Psoas muscle (tissue), 7 donors: ENCODE measurements at regions not wholly inside any gene's neighbourhood (a gene's known extent, or its start where the extent isn't known, plus 50 kb on each side); places are given as distances from the start of the nearest gene placed in this dataset.

ENCODE experiments used
- ATAC-seq, 4 donors: fragments of 200-7000 bp; cut with Tn5 transposase; one replicate each; pipeline ENCODE4 v1.9.1; 2020; ENCODE audit warnings: moderate library complexity in 3 of 4, mild to moderate bottlenecking in 2 of 4
- DNase-seq, 2 donors: peaks; one replicate each; pipeline ENCODE4 v3.0.0-alpha.2; 2020
- H3K27ac ChIP-seq: fragments of 200-600 bp; one replicate; pipeline ENCODE4 v1.8.0; 2022
- H3K27me3 ChIP-seq, 3 donors: fragments of 200-600 bp in 1 of 3; one replicate each; pipeline versions ENCODE4 v1.6.1 to v1.8.0; 2013 to 2022; ENCODE audit warnings: low read length in 2 of 3, mild to moderate bottlenecking in 2 of 3, moderate library complexity in 1 of 3; ENCODE audit not compliant: insufficient read depth in 3 of 3
- H3K36me3 ChIP-seq, 2 donors: fragments of 200-600 bp in 1 of 2; one replicate each; pipeline versions ENCODE4 v1.6.1 to v1.8.0; 2013 to 2022; ENCODE audit warnings: low read depth in 1 of 2, mild to moderate bottlenecking in 1 of 2, moderate library complexity in 1 of 2; ENCODE audit not compliant: insufficient read depth in 1 of 2
- H3K4me1 ChIP-seq: fragments of 200-600 bp; one replicate; pipeline ENCODE4 v1.8.0; 2022
- H3K4me3 ChIP-seq: fragments of 200-600 bp; one replicate; pipeline ENCODE4 v1.8.0; 2022; ENCODE audit warnings: mild to moderate bottlenecking
- H3K9me3 ChIP-seq: fragments of 200-600 bp; one replicate; pipeline ENCODE4 v1.8.0; 2022
- WGBS, 3 donors: extraction: QIAGEN DNeasy Blood & Tissue Kit; methylation state at CpG; one replicate each; pipeline versions ENCODE4 v1.1.6 to v1.1.7; 2013; 5-methylcytosine and 5-hydroxymethylcytosine counted together
- intact Hi-C, 2 donors: fragments of 100-400 bp; cut with DNase I; formaldehyde crosslinking; loops; one replicate each; pipeline versions ENCODE4 v1.11.0 to v1.14.2; 2022
- TF ChIP-seq, protein P1 (sequence below): fragments of 200-600 bp; IDR thresholded peaks from one replicate; pipeline ENCODE4 v1.8.0; 2022; ENCODE audit warnings: antibody characterized with exemption
- donor health status: healthy with polysubstance abuse.
- donor health status: DM: no; HTN: no; CAD: no; lungs with moderate emphysema.
- donor health status: Bipolar disorder and iron deficiency.
- donor health status: healthy.
- donor health status: DM: yes; HTN: yes; CAD: no.
- donor health status: DM: no; HTN: no; CAD: no.
- donor health status: DM: yes; HTN: yes; CAD: no.

GRCh38 chr5:36417221-36417620 is 115.5 kb upstream of the RANBP3L start:
- no peak for ATAC-seq

GRCh38 chr5:36417668-36418067 is 116.0 kb upstream of the RANBP3L start:
- Histone ChIP-seq H3K4me1 (peaks cover 5% of the 10 kb centered on the region), H3K9me3 (no peaks in the 10 kb centered on the region), H3K36me3 (no peaks in the 10 kb centered on the region), H3K27me3 (no peaks in the 10 kb centered on the region), H3K27ac (no peak overlapping the region), H3K4me3 (no peak overlapping the region)
- WGBS, 3 donors: 74 to 81% (median 80%) methylated on average over 4 of the region's 4 CpGs
- intact Hi-C loops: loop anchor here (2.0 to 10.0 kb wide), 2 partner anchors 187 to 279 kb away; partner anchors contain the start of gene SLC1A3 (in 1 of the 2)
- no peak for DNase-seq
- ATAC-seq: no peak
- TF ChIP-seq, protein P1, sequence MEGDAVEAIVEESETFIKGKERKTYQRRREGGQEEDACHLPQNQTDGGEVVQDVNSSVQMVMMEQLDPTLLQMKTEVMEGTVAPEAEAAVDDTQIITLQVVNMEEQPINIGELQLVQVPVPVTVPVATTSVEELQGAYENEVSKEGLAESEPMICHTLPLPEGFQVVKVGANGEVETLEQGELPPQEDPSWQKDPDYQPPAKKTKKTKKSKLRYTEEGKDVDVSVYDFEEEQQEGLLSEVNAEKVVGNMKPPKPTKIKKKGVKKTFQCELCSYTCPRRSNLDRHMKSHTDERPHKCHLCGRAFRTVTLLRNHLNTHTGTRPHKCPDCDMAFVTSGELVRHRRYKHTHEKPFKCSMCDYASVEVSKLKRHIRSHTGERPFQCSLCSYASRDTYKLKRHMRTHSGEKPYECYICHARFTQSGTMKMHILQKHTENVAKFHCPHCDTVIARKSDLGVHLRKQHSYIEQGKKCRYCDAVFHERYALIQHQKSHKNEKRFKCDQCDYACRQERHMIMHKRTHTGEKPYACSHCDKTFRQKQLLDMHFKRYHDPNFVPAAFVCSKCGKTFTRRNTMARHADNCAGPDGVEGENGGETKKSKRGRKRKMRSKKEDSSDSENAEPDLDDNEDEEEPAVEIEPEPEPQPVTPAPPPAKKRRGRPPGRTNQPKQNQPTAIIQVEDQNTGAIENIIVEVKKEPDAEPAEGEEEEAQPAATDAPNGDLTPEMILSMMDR: no peak

More at GRCh38 chr5:36417221-36417620, 115.5 kb upstream of the RANBP3L start:
- Histone ChIP-seq H3K27me3 (no peaks in the 10 kb centered on the region), H3K4me1 (peaks cover 5% of the 10 kb centered on the region), H3K4me3 (no peak overlapping the region), H3K27ac (no peak overlapping the region), H3K9me3 (no peaks in the 10 kb centered on the region), H3K36me3 (no peaks in the 10 kb centered on the region)
- intact Hi-C loops: loop anchor here (2.0 to 10.0 kb wide), 2 partner anchors 188 to 280 kb away; partner anchors contain the start of gene SLC1A3 (in 1 of the 2)
- 77 to 82% (median 79%) methylated on average over 3 of the region's 3 CpGs for WGBS, 3 donors
- TF ChIP-seq, protein P1: no peak
- DNase-seq: no peak

GRCh38 chr5:36418152-36418979 is 116.7 kb upstream of the RANBP3L start:
- WGBS, 3 donors: 74 to 81% (median 80%) methylated on average over 6 of the region's 6 CpGs
- H3K27me3 ChIP-seq: no peaks in the 10 kb centered on the region
- H3K4me3 ChIP-seq: no peak overlapping the region
- intact Hi-C loops: loop anchor here in 1 of 2 donors (10.0 kb wide), 1 partner anchor 186 kb away; the partner anchor contains the start of gene SLC1A3
- no peaks in the 10 kb centered on the region for H3K36me3 ChIP-seq
- TF ChIP-seq, protein P1: no peak
- H3K27ac ChIP-seq: no peak overlapping the region
- DNase-seq (no peak), ATAC-seq (no peak)
- H3K9me3 ChIP-seq: no peaks in the 10 kb centered on the region
- peaks cover 5% of the 10 kb centered on the region for H3K4me1 ChIP-seq

DNA sequence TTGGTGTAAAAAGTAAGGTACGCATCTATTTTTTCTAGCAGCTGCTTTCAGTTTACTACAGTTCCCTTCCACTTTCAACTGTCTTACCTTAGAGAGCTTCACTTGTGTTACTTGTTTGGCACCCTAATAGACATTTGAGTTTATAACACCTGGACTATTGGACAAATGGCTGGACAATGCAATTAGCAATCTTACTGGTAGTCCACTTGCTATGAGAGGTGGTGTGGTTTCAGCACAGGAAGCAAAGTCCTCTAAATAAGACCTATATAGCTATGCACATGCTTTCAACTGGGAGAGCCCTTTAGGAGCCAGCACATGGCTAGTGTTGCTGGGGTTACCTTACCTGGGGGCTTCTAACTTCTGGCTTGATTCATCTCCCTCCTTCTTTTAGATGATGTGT is 119.6 kb upstream of the RANBP3L start:
- intact Hi-C loops: no loop called here
- ATAC-seq (no peak), DNase-seq (no peak)
- no peak overlapping the region for H3K27ac ChIP-seq
- H3K9me3 ChIP-seq: no peaks in the 10 kb centered on the region
- H3K36me3 ChIP-seq: no peaks in the 10 kb centered on the region
- WGBS, 3 donors: 96 to 98% (median 97%) methylated on average over 1 of the region's 1 CpG
- no peaks in the 10 kb centered on the region for H3K27me3 ChIP-seq
- H3K4me3 ChIP-seq: no peak overlapping the region
- TF ChIP-seq, protein P1: no peak
- H3K4me1 ChIP-seq: no peaks in the 10 kb centered on the region
